Fibroblast of skin of right biceps (primary cell): ENCODE measurements at regions not wholly inside any gene's neighbourhood (a gene's known extent, or its start where the extent isn't known, plus 50 kb on each side); places are given as distances from the start of the nearest gene placed in this dataset.
"Not testable (repeated sequence)": the region's sequence is repeated elsewhere in the genome, so short reads cannot be mapped to it uniquely, and the experiment has no call there.

Source experiments
- DNase-seq: peaks from one replicate; pipeline ENCODE4 v3.0.0-alpha.2; 2013

DNA sequence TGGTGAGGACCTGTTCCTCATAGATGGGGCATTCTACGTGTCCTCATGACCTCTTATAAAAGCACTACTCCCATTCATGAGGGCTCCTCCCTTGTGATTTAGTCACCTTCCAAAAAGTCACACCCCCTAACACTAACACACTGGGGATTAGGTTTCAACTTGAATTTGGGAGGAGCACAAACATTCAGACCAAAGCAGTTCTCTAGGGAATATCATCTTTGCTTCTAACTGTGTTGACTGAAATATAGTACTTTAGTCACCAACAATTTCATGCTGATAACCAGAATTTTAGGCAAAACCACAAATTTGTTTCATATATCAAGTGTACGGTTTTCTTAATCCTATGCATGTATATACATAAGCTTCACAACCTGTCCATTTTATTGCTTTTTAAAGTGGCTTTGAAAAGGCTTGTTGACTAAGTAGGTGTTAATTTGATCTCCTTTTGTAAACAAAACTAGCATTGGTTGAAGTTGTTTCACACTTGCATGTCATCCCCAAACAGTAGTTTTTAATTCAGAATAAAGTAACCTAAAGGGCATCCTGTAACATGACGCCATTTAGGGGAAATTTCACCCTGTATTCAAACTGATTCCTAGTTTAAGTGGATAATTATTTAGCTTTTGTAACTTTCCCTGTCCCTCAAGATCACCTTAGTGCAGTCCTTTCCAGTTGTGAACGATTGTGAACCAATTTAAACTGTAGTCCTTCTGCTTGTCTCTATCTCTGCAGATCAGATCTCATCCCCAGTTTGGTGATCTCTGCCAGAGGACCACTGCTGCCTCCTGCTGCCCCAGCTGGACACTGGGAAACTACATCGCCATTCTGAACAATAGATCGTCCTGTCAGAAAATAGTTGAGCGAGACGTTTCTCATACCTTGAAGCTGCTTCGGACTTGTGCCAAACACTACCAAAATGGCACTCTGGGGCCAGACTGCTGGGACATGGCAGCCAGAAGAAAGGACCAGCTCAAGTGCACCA, 141.1 kb downstream of the TLR5 start:
- DNase-seq: no peak

DNA sequence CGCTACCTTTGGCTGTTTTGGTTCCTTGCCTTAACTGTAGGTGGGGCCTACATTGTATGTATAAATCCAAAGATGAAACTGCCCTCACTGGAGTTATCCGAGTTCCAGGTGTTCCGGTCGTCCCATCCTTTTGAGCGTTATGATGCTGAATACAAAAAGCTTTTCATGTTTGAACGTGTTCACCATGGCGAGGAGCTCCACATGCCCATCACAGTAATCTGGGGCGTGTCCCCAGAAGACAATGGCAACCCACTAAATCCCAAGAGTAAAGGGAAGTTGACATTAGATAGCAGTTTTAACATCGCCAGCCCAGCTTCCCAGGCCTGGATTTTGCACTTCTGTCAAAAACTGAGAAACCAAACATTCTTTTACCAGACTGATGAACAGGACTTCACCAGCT, 139.5 kb downstream of the TLR5 start:
- no peak for DNase-seq

DNA sequence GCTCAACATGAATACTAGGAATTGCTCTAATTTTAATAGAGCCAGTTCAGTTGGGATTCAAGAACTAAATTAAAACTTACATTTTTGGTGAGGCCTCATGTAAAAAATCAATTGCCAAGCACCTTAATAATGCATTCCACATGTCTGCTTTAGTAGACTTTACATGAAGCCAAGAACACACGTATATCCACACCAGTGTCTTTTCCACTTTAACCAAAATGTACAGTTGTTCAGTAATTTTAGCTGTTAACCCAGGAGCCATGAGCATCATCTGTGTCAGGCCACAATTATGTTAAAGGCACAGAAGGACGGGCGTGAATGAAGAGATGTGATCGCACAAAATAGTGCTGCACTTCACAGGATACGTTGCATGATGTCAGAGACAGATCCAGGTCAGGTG, 136.7 kb downstream of the TLR5 start:
- DNase-seq: no peak

DNA sequence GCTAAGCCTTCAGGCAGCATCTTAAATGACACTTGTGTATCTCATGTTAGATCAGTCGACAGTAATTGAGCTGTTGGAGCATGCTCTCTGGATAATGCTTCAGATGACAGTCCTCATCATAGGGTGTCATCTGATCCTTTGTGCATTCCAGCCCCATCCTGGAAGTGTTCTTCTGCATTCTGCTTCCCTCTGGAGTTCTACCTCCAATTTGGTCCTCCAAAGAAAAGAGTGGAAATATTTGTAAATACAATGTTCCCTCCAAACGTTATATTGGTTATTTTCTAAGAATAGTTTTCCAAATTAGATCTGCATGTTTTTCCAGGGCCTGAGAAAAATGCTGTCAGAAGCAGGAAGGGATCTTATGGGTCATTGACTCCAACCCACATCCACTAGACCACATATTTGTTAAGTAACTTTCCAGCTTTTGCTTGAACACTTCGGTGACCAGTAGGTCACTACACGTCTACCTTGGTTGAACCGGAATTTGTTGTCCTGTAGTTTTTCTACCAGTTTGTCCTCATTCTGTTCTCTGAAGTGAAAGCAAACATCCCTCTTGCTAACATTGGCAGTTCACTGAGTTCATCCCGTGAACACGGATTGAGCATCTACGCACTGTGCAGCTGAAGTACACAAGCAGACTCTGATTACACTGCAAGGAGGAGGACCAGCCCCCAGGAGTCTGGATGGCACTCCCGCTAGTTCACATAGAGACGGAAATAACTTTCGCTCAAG, 136.0 kb downstream of the TLR5 start:
- DNase-seq: no peak

DNA sequence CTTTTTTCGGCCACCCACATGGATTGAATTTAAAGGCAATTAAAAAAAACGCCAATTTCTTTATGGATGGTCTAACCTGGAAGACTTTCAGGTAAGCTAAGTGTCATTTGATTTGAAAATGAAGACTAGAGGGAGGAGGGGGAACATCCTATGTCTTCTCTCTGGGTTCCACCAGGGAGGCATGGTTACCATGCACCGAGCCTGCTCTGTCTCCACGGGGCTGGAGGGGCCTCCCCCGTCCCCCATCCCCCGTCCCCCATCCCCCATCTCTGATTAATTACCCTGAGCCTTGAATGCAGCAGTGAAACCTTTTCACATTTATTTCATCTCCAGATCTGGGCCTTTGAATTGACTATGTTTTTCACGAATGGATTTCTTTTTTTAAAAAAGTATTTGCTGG, 135.1 kb downstream of the TLR5 start:
- no peak for DNase-seq

DNA sequence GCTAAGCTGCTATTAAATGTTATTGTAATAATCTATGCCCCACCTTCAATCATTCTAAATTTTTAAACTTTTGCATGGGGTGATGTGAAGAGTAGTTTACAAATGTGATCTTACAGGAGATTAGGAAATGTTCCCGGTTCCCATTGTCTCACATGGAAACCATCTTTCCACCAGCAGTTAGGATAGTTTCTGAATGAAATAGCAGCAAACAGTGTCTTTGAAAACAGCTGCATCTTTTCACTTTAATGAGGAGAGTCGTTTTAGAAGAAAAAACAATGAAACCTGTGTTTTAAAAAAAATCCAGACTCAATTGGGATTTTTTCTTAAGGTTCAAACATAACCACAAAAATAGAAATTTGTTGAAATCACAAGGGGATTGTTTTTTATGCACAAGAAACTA, 134.2 kb downstream of the TLR5 start:
- no peak for DNase-seq

DNA sequence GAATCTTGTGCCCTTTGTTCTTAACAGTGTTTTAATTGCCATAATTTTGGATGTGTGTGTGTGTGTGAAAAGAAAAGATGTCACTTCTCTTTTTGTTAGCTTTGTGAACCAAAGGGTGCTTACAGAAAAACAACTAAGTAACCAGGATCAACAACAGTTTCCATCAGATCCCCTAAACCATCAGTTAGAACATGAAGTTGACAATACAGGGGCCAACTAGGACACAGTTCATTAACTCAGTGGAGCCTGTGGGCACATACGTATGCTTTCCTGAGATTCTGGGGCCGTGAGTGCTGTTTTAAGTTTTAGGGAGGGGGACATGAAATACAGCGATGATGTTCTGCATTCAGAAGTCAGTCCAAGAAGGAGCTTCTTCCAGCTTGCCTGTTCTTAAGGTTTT, 133.6 kb downstream of the TLR5 start:
- no peak for DNase-seq

DNA sequence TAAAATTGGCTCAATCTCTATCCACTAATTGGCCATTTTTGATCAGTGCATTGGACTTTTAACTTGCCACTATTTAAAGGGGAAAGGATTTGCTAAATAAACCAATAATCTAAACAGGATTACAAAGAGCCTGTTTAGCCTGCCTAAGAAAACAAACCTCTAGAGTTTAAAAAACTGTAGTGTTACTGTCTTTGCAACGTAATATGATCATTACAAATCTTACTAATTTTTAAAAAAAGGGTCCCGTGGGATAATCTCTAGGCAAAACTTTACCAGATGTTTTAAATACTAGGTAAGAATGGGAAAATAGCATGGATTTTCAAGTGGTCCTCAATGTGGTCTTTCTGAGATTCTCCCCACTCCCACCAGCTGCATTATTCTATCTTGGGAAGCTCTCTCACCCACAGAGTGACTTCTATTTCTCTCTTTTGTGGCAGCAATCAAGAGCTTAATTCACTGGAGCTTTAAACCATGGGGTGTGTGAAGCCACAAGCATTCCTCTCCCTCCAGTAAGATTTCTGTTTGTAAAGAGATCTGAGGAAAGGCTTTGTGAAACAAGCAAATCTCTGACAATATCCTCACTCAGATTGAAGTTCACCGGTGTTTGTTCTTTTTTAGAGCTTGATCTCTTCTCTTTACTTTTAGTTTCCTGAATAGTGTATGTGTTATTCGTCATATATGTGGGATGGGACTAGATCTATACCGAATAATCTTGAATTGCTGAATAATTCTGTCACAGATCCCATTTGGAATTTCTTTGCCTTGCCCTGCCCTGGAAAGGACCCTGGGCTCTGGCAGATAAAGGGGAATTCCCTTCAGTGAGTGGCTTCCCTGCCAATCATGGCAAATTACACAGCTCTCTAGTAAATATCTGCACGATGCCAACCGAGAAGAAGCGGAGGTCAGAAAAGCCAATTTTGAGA, 132.2 kb downstream of the TLR5 start:
- no peak for DNase-seq

DNA sequence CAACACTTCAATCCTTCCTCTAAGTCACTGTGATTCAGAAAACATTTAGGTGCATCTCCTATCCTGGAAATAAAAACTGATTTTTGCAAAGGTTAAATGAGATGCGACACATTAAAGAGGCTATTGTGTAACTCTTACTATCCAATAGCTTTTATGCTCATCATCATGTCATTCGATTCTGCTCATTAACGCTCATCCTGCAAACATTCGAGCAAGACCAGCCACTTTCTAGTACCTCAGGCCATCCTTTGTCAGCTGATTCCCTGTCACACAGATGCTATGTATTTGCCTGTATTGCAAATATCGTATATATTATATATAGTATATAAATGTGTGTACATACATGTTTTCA, 131.6 kb downstream of the TLR5 start:
- no peak for DNase-seq

DNA sequence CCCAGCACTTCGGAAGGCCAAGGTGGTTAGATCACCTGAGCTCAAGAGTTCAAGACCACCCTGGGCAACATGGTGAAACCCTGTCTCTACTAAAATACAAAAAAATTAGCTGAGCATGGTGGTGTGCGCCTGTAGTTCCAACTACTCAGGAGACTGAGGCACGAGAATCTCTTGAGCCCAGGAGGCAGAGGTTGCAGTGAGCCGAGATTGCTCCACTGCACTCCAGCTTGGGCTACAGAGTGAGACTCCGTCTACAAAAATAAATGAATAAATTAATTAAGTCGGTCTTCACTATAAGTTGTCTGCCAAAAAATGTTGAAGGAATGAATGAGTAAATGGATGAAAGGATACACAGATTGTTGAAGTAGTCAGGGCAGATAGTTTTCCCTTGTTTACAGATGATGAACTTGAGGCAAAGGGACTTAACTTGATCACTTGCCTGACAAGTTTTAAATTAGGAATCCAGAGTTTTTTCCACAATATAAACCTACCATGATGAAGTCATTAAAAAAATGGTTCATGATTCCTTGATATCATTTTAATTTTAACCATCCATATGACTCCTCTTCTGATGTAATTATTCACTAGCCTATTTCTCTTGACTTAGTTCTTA, 130.8 kb downstream of the TLR5 start:
- no peak for DNase-seq

DNA sequence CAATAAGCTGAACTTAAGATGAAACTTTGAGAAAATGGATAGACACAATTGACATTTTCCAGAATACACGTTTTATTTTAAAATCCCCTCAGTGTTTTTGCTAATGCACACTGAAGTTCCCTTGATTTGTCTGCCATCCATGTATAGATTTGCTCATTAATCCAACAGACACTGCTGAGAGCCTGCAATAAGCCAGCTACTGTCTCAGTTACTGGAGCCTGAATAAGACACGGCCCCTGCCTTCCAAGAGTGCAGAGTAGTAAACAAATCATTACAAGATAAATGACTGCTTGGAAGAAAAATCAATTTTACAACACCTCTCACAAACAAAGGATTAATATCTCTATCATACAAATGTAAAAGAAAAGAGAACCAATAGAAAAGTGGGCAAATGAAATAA, 130.1 kb downstream of the TLR5 start:
- DNase-seq: no peak

DNA sequence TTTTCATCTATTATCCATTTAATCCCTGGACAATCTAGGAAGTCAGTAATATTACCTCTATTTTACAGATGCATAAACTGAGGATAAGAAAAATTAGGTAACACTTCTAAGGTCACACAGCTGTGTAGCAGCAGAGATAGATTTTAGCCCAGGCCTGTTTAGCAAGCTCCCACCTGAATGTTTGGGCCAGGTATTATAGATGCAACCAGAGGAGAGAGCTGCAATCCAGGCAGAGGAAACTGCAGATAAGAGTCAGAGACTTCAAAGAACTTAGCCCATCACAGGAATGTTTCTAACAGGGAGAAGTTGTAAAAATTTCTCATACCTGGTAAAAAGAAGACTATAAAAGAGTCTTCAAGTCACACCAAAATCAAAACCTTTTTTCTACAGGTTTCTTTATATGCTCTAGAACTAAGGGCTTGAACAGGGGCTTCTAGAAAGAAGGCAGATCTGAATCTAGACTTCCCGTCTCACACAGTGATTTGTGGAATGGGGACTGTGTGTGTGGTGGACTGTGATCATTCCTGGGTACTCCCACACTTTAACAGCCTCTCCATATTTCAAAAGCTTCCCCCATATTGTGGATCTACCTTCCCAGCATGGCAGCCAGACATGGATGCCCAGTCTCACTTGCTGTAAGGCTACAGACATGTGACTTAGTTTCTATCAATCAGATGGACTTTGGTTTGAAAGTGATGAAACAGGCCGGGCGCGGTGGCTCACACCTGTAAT, 128.7 kb downstream of the TLR5 start:
- no peak for DNase-seq

DNA sequence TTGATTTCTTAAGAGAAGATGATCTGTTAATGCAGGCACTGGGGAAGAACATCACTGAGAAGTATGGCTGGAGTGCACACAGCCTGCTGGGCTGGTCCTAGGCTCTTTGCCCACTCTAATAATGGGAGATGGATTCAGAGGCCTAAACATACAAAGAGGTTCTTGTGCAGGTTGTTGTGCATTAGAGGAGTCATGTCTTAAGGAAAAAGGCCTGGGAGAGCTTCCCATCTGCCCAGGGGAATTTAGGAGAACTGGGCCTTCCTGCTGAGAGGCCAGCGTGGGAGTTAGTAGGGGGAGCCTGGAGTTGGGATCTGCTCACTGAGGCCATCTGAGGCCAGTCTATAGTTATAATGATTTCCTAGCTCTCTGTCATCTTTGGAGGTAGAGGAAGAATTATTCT, 126.7 kb downstream of the TLR5 start:
- DNase-seq: no peak

DNA sequence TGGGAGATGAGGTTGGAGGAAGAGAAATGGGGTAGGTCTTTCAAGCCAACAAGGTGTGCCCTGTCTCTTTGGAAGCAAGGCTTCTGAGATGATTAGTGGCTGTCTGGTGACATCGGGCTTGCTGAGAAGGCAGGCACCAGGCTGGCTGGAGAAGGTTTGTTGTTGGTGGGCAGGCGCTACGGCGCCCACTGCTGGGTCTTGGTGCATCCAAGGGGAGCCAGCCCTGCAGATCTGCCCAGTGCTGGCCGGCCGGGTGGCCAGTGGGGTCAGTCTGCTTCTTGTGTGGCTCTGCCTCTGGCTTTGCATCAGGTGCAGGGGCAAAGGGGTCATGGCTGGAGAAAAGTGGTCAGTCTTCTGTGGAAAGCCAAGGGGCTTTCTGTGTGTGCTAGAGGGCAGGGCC, 126.2 kb downstream of the TLR5 start:
- no peak for DNase-seq

DNA sequence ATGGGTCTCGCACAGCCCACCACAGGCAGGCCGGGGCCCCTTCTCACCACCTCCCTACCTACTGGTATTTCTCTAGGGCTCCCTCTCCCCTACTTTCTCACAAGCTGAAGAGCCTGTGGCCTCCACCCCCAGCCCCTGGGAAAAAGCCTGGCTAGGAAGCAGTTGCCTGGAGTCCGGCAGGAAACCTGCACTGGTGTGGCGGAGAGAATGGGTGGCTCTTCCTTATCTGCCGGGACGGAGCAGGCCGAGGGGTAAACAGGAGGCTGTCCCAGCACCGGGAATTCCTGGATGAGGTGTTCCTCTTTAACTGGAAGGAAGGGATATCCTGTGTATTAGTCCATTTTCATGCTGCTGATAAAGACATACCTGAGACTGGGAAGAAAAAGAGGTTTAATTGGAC, 125.8 kb downstream of the TLR5 start:
- no peak for DNase-seq

DNA sequence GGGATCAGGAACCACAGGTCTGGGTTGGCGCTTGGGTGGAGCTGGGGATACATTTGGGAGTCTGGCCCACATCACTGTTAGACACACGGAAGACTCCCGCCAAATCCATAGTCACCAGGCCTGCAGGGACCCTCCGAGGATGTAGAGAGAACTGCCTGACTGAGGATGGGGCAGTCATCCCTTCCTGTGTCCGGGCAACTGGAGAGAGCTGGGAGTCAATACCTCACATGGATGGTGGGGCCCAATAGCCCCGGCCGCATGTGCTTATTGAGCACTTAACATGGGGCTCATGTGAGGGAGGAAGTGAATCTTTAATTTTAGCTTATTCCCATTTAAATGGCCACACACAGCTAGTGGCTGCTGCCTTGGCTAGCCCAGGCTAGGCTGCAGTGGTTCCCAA, 124.5 kb downstream of the TLR5 start:
- DNase-seq: no peak

DNA sequence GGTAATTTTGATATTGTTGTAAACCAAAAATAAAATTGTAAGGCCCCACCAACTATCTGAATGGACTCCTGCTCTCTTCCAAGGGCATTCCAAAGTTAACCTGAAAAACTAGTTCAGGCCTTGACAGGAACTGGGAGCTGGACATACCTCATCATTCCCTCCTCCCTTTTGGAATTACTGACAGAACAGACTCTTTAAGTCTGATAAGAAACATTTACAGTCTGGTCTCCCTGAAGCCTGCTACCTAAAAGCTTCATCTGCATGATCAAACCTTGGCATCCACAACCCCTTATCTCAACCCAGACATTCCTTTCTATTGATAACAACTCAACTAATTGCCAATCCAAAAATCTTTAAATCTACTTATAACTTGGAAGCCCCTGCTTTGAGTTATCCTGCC, 123.8 kb downstream of the TLR5 start:
- DNase-seq: no peak

DNA sequence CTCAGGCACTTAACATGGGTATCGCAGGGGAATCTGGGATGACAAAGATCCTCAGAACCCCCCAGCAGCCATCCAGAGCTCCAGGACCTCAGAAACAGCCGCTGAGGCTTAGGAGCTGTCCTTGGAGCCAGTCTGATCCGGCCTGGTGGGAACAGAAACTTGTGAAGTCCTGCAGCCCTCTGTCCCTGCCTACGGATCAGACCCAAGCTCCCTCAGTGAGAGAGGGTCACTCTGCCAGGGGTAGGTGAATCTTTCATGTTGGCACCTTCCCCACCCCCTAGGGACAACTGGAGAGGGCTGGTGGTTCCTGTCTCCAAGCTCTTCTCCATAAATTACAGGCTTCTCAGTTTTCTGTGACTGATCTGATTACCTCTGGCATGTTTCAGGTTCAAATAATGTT, 122.3 kb downstream of the TLR5 start:
- no peak for DNase-seq

DNA sequence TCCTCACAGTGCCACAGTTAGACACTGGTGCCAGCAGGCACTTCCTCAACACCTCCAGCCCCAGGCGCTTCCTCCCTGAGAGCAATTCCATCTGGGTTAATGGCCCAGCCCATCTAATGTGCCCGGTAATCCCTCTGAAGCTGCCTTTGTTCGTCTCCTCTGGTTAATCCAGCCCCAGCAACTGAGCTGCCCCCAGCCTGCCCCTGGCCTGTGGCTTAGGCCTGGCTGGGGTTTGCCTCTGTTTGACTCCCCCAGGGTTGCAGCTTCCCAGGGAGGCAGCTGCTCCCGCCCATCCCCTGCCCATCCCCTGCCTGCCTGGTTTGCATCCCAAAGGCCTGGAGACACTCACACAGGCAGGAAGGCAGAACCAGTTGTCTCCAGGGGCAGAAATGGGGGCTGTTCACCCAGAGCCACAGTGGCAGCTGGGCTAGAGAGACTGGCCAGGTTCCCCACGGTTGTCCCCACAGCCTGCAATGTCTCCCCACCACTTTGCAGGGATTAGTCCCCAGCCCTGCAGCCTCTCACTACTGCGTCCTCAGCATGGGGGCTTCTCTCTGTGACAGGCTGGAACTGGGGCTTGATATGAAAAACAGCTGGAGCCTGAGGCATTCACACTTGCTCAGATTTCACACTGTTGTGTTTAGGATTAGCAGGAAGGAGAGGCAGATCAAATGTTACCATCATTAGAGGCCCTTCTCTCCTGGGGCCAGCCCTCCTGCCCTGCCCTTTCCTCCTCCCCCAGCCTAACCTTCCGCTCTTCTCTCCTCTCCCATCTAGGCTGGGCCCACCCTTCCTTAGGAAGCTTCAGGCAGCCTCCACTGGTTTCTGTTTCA, 120.2 kb downstream of the TLR5 start:
- no peak for DNase-seq

DNA sequence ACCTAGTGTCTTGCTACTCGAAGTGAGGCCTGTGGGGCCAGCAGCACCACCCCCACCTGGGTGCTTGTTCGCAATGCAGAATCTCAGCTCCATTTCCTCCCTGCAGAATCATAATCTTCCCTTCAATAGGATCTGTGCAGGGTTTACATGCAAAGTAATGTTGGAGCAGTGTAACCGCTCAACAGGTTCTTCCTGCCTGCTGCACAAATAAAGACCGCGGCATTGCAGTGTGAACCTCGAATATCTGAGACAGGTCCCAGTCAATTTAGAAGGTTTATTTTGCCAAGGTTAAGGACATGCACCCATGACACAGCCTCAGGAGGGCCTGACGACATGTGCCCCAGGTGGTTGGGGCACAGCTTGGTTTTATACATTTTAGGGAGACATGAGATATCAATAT, 119.2 kb downstream of the TLR5 start:
- no peak for DNase-seq

DNA sequence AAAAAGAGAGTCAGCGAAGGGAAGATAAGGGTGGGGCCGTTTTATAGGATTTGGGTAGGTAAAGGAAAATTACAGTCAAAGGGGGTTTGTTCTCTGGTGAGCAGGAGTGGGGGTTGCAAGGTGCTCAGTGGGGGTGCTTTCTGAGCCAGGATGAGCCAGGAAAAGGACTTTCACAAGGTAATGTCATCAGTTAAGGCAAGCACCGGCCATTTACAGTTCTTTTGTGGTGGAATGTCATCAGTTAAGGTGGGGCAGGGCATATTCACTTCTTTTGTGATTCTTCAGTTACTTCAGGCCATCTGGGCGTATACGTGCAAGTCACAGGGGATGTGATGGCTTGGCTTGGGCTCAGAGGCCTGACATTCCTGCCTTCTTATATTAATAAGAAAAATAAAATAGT, 118.6 kb downstream of the TLR5 start:
- DNase-seq: not testable (repeated sequence)
